Neural cell (in vitro differentiated cells): ENCODE measurements at regions not wholly inside any gene's neighbourhood (a gene's known extent, or its start where the extent isn't known, plus 50 kb on each side); places are given as distances from the start of the nearest gene placed in this dataset.

Source experiments
- H2AFZ ChIP-seq: fragments of 200-600, 300-800 bp; sonication (generic), shearing (Covaris generic); 2 replicates; pipeline ENCODE4 v1.6.0; 2014; ENCODE audit warnings: low read depth, mild to moderate bottlenecking, antibody characterized with exemption, low read length, moderate library complexity
- H3F3A ChIP-seq: fragments of 200-600 bp; shearing (Covaris generic); 2 replicates; pipeline ENCODE4 v1.6.1; 2016; ENCODE audit warnings: mild to moderate bottlenecking, moderate library complexity, mixed read lengths, antibody characterized with exemption, low read length; ENCODE audit not compliant: insufficient read depth, poor library complexity, severe bottlenecking
- H3K27ac ChIP-seq: fragments of 200-600, 300-800 bp; sonication (generic), shearing (Covaris generic); 2 replicates; pipeline ENCODE4 v1.5.1; 2014; ENCODE audit warnings: mild to moderate bottlenecking, low read length, moderate library complexity
- H3K27me3 ChIP-seq: fragments of 300-800, 200-600 bp; sonication (generic), shearing (Covaris generic); 2 replicates; pipeline ENCODE4 v1.6.0; 2014; ENCODE audit warnings: mild to moderate bottlenecking, low read depth, low read length, moderate library complexity; ENCODE audit not compliant: insufficient read depth
- H3K36me3 ChIP-seq: fragments of 300-800, 200-600 bp; sonication (generic), shearing (Covaris generic); 2 replicates; pipeline ENCODE4 v1.5.1; 2014; ENCODE audit warnings: mild to moderate bottlenecking, antibody characterized with exemption, low read length, moderate library complexity; ENCODE audit not compliant: insufficient read depth
- H3K4me2 ChIP-seq: fragments of 300-800, 200-600 bp; sonication (generic), shearing (Covaris generic); 2 replicates; pipeline ENCODE4 v1.6.0; 2014; ENCODE audit warnings: mild to moderate bottlenecking, low read length
- H3K4me3 ChIP-seq: fragments of 300-800, 200-600 bp; sonication (generic), shearing (Covaris generic); 2 replicates; pipeline ENCODE4 v1.5.1; 2014; ENCODE audit warnings: mild to moderate bottlenecking, low read length, moderate library complexity
- H3K79me2 ChIP-seq: fragments of 200-600 bp; shearing (Covaris generic); replicated peaks from 2 replicates; pipeline ENCODE4 v1.6.0; 2014; ENCODE audit warnings: mild to moderate bottlenecking, low read length, moderate library complexity; ENCODE audit not compliant: insufficient read depth
- H3K9ac ChIP-seq: fragments of 300-800, 200-600 bp; sonication (generic), shearing (Covaris generic); 2 replicates; pipeline ENCODE4 v1.6.1; 2016; ENCODE audit warnings: mild to moderate bottlenecking, low read length, mixed read lengths
- H3K9me2 ChIP-seq: fragments of 200-600 bp; shearing (Covaris generic); 2 replicates; pipeline ENCODE4 v1.6.1; 2016; ENCODE audit warnings: mild to moderate bottlenecking, low read length, mixed read lengths; ENCODE audit not compliant: insufficient read depth
- H3K9me3 ChIP-seq: fragments of 200-600, 300-800 bp; sonication (generic), shearing (Covaris generic); 2 replicates; pipeline ENCODE4 v1.6.1; 2016; ENCODE audit warnings: mild to moderate bottlenecking, mixed run types, low read length, moderate library complexity, mixed read lengths
- H4K20me1 ChIP-seq: fragments of 200-600 bp; shearing (Covaris generic); 2 replicates; pipeline ENCODE4 v1.6.1; 2016; ENCODE audit warnings: mild to moderate bottlenecking, mixed run types; ENCODE audit not compliant: insufficient read depth
- CTCF ChIP-seq: fragments of 450-650 bp; IDR thresholded peaks from 2 replicates; pipeline ENCODE4 v1.5.1; 2014; ENCODE audit warnings: antibody characterized with exemption, mild to moderate bottlenecking, moderate library complexity; ENCODE audit not compliant: poor library complexity, severe bottlenecking
- EP300 ChIP-seq: fragments of 450-650 bp; conservative IDR thresholded peaks from 2 replicates; pipeline ENCODE4 v1.6.1; 2014; ENCODE audit warnings: antibody characterized with exemption, mild to moderate bottlenecking, moderate library complexity; ENCODE audit not compliant: poor library complexity, severe bottlenecking
- EZH2 ChIP-seq: fragments of 200-600, 300-800 bp; shearing (Covaris generic), sonication (generic); IDR thresholded peaks from 2 replicates; pipeline ENCODE4 v1.6.1; 2014; ENCODE audit warnings: antibody characterized with exemption, low read length, borderline replicate concordance, mild to moderate bottlenecking; ENCODE audit not compliant: insufficient read depth, poor library complexity, severe bottlenecking
- MXI1 ChIP-seq: fragments of 450-650 bp; conservative IDR thresholded peaks from 2 replicates; pipeline ENCODE4 v1.6.1; 2014; ENCODE audit warnings: antibody characterized with exemption, mild to moderate bottlenecking; ENCODE audit not compliant: poor library complexity, severe bottlenecking
- POLR2AphosphoS5 ChIP-seq: IDR thresholded peaks from 2 replicates; pipeline ENCODE4 v1.6.1; 2012
- RAD21 ChIP-seq: fragments of 450-650 bp; conservative IDR thresholded peaks from 2 replicates; pipeline ENCODE4 v1.6.1; 2014; ENCODE audit warnings: antibody characterized with exemption, mild to moderate bottlenecking, moderate library complexity
- REST ChIP-seq: IDR thresholded peaks from 2 replicates; pipeline ENCODE4 v1.6.1; 2012; ENCODE audit warnings: borderline replicate concordance
- SMC3 ChIP-seq: fragments of 450-650 bp; conservative IDR thresholded peaks from 2 replicates; pipeline ENCODE4 v1.6.1; 2014; ENCODE audit warnings: antibody characterized with exemption, mild to moderate bottlenecking, moderate library complexity; ENCODE audit not compliant: poor library complexity
- TAF1 ChIP-seq: IDR thresholded peaks from 2 replicates; pipeline ENCODE4 v1.6.1; 2012; ENCODE audit warnings: low read depth

- Histone ChIP-seq H3K9ac (no peak overlapping the region), H3K9me3 (peaks cover 8% of the 10 kb centered on the region), H3K36me3 (peaks cover 7% of the 10 kb centered on the region), H3K27ac (no peak overlapping the region), H3K4me3 (no peak overlapping the region), H2AFZ (no peak overlapping the region), H4K20me1 (no peaks in the 10 kb centered on the region), H3K27me3 (no peaks in the 10 kb centered on the region), H3K79me2 (no peaks in the 10 kb centered on the region), H3K4me2 (no peak overlapping the region), H3F3A (no peaks in the 10 kb centered on the region), H3K9me2 (no peaks in the 10 kb centered on the region)
- TF ChIP-seq CTCF (no peak), TAF1 (no peak), REST (no peak), EZH2 (no peak), MXI1 (no peak), EP300 (no peak), SMC3 (no peak), POLR2AphosphoS5 (no peak), RAD21 (no peak)
These were observed 123.4 kb downstream of the C11orf91 start for GRCh38 chr11:33577204-33577603.

GRCh38 chr11:33575311-33575710, 125.3 kb downstream of the C11orf91 start:
- Histone ChIP-seq H3F3A (no peaks in the 10 kb centered on the region), H4K20me1 (no peaks in the 10 kb centered on the region), H3K9ac (no peak overlapping the region), H3K27ac (no peak overlapping the region), H3K9me3 (peaks cover 8% of the 10 kb centered on the region), H3K79me2 (no peaks in the 10 kb centered on the region), H3K4me2 (no peak overlapping the region), H3K4me3 (no peak overlapping the region), H3K27me3 (no peaks in the 10 kb centered on the region), H2AFZ (no peak overlapping the region), H3K9me2 (no peaks in the 10 kb centered on the region), H3K36me3 (peaks cover 7% of the 10 kb centered on the region)
- TF ChIP-seq EP300: no peak
- TF ChIP-seq CTCF: no peak
- TF ChIP-seq RAD21: no peak
- no peak for TF ChIP-seq EZH2
- TF ChIP-seq MXI1: no peak
- no peak for TF ChIP-seq REST
- no peak for TF ChIP-seq SMC3
- no peak for TF ChIP-seq TAF1
- no peak for TF ChIP-seq POLR2AphosphoS5
